ENCODE measurements at regions not wholly inside any gene's neighbourhood (a gene's known extent, or its start where the extent isn't known, plus 50 kb on each side); places are given as distances from the start of the nearest gene placed in this dataset.

- TF ChIP-seq BACH1 (IDR thresholded peaks at IDR 0.05; ENCODE audit: borderline replicate concordance) (no peak), PKNOX1 (IDR thresholded peaks at IDR 0.05) (no peak), FOXM1 (IDR thresholded peaks at IDR 0.05; ENCODE audit: low read depth, low read length) (no peak), ZNF24 (IDR thresholded peaks at IDR 0.05) (no peak), ASH2L (IDR thresholded peaks at IDR 0.05; ENCODE audit: borderline replicate concordance, low read depth) (no peak), KAT2A (conservative IDR thresholded peaks at IDR 0.05; ENCODE audit: control insufficient read depth, low read depth, low read length) (no peak), TARDBP (IDR thresholded peaks at IDR 0.05; ENCODE audit: borderline replicate concordance) (no peak), CTCF (IDR thresholded peaks at IDR 0.05 in 2 of 3, conservative IDR thresholded peaks at IDR 0.05 in 1 of 3; ENCODE audit: control insufficient read depth in 2 of 3, extremely low read depth in 1 of 3, insufficient read depth in 1 of 3, low read depth in 3 of 3, low read length in 3 of 3) (no peak), SP1 (IDR thresholded peaks at IDR 0.05; ENCODE audit: low read depth, low read length) (no peak)
Observed at GRCh38 chr12:127964717-127965116, 302.3 kb upstream of the TMEM132C start.
